Endothelial cell of umbilical vein (primary cell): ENCODE measurements at regions not wholly inside any gene's neighbourhood (a gene's known extent, or its start where the extent isn't known, plus 50 kb on each side); places are given as distances from the start of the nearest gene placed in this dataset.

Source experiments
- BruUV-seq: library from RNA; stranded (reverse); fragments of 400-500 nt; replicated peaks from 2 replicates; lab custom pipeline; 2021; lab: Mats Ljungman, UMichigan
- CTCF ChIA-PET: fragments of 300-600, 350-600 bp; sonication (Branson Sonifier 250); formaldehyde crosslinking; loops from one replicate; lab custom pipeline; 2021; ENCODE audit warnings: antibody characterized with exemption, inconsistent platforms; lab: Charles Lee
- POLR2A ChIA-PET: fragments of 300-600, 350-600 bp; sonication (Branson Sonifier 250); formaldehyde crosslinking; loops from one replicate; lab custom pipeline; 2021; ENCODE audit warnings: antibody characterized with exemption, inconsistent platforms; lab: Charles Lee
- DNase-seq: peaks from one replicate; pipeline ENCODE4 v3.0.0-alpha.2; 2011; ENCODE audit warnings: low read depth, low spot score
- FAIRE-seq: peaks from 2 replicates; lab custom pipeline; 2011; peaks lifted over from hg19 to GRCh38; lab: Jason Lieb, UNC
- H2AFZ ChIP-seq: 2 replicates; pipeline ENCODE4 v1.6.0; 2012; ENCODE audit warnings: low read depth, low read length, control low read depth, inconsistent platforms
- H3K27ac ChIP-seq: 2 replicates; pipeline ENCODE4 v1.5.1; 2011; ENCODE audit warnings: low read depth, mild to moderate bottlenecking, control low read depth, low read length, moderate library complexity; ENCODE audit not compliant: insufficient read depth
- H3K27me3 ChIP-seq, 2 experiments: 2 replicates each; pipeline versions ENCODE4 v1.6.0 to v1.6.1; 2011; ENCODE audit warnings: low read length in 2 of 2, mixed read lengths in 1 of 2; ENCODE audit not compliant: control insufficient read depth in 2 of 2, insufficient read depth in 2 of 2
- H3K36me3 ChIP-seq, 2 experiments: 2 replicates in 1 of 2; 3 replicates in 1 of 2; pipeline ENCODE4 v1.5.1; 2011; ENCODE audit warnings: low read length in 2 of 2, mild to moderate bottlenecking in 1 of 2, moderate library complexity in 1 of 2; ENCODE audit not compliant: control insufficient read depth in 2 of 2, insufficient read depth in 2 of 2; ENCODE audit errors: extremely low read depth in 1 of 2
- H3K4me1 ChIP-seq: 3 replicates; pipeline ENCODE4 v1.5.1; 2011; ENCODE audit warnings: mild to moderate bottlenecking, low read length; ENCODE audit not compliant: control insufficient read depth, insufficient read depth; ENCODE audit errors: extremely low read depth
- H3K4me2 ChIP-seq: 2 replicates; pipeline ENCODE4 v1.6.1; 2011; ENCODE audit warnings: low read length, control low read depth, mixed read lengths; ENCODE audit not compliant: insufficient read depth
- H3K4me3 ChIP-seq, 3 experiments: fragments of 200-600 bp in 1 of 3; sonication (generic), shearing (Covaris generic) in 1 of 3; replicated peaks in 1 of 3; 2 replicates each; pipeline ENCODE4 v1.5.1; 2011 to 2016; ENCODE audit warnings: control low read depth in 3 of 3, low read length in 3 of 3, mild to moderate bottlenecking in 2 of 3, inconsistent platforms in 1 of 3, low read depth in 1 of 3, moderate library complexity in 1 of 3; ENCODE audit not compliant: insufficient read depth in 1 of 3
- H3K79me2 ChIP-seq: 2 replicates; pipeline ENCODE4 v1.6.0; 2012; ENCODE audit warnings: low read length, inconsistent platforms; ENCODE audit not compliant: control insufficient read depth, insufficient read depth
- H3K9ac ChIP-seq: replicated peaks from 2 replicates; pipeline ENCODE3; 2011; ENCODE audit warnings: low read length, control low read depth; ENCODE audit not compliant: insufficient read depth; ENCODE audit errors: extremely low read depth
- H3K9me1 ChIP-seq: replicated peaks from 3 replicates; pipeline ENCODE4 v1.6.0; 2011; ENCODE audit warnings: mild to moderate bottlenecking, low read length; ENCODE audit not compliant: control insufficient read depth, insufficient read depth; ENCODE audit errors: extremely low read depth
- H3K9me3 ChIP-seq: replicated peaks from 2 replicates; pipeline ENCODE4 v1.5.1; 2012; ENCODE audit warnings: low read length, inconsistent platforms; ENCODE audit not compliant: control insufficient read depth, insufficient read depth
- H4K20me1 ChIP-seq: replicated peaks from 2 replicates; pipeline ENCODE3; 2011; ENCODE audit warnings: mild to moderate bottlenecking, low read length; ENCODE audit not compliant: control insufficient read depth, insufficient read depth; ENCODE audit errors: extremely low read depth
- EZH2 ChIP-seq: IDR thresholded peaks from 2 replicates; pipeline ENCODE4 v1.6.1; 2012; ENCODE audit warnings: borderline replicate concordance, low read depth, mild to moderate bottlenecking, moderate library complexity, low read length, inconsistent platforms; ENCODE audit not compliant: severe bottlenecking
- FOS ChIP-seq: IDR thresholded peaks from 2 replicates; pipeline ENCODE4 v1.6.1; 2011; ENCODE audit warnings: mild to moderate bottlenecking, low read length, moderate library complexity, borderline replicate concordance; ENCODE audit not compliant: insufficient read depth
- GATA2 ChIP-seq: IDR thresholded peaks from 2 replicates; pipeline ENCODE4 v1.7.0; 2011; ENCODE audit warnings: low read depth, mild to moderate bottlenecking, moderate library complexity, mixed read lengths, low read length; ENCODE audit not compliant: insufficient read length, insufficient read depth
- JUN ChIP-seq: IDR thresholded peaks from 2 replicates; pipeline ENCODE4 v1.6.1; 2011; ENCODE audit warnings: borderline replicate concordance, low read depth; ENCODE audit not compliant: insufficient read length, insufficient read depth
- MYC ChIP-seq: IDR thresholded peaks from one replicate; pipeline ENCODE4 v1.6.1; 2011; ENCODE audit warnings: mild to moderate bottlenecking, low read depth, low read length
- POLR2A ChIP-seq: IDR thresholded peaks from 2 replicates; pipeline ENCODE4 v1.6.1; 2012; ENCODE audit warnings: low read depth, mild to moderate bottlenecking, control low read depth, low read length
- POLR2AphosphoS5 ChIP-seq: IDR thresholded peaks from 2 replicates; pipeline ENCODE4 v1.6.1; 2012; ENCODE audit warnings: low read depth, mild to moderate bottlenecking, control low read depth, low read length, moderate library complexity; ENCODE audit not compliant: insufficient read depth
- dilution Hi-C: fragments of 300-500 bp; cut with MboI; formaldehyde crosslinking; loops from one replicate; pipeline ENCODE4 v1.15.0; 2019; ENCODE audit warnings: low sequenced_read_pairs; ENCODE audit not compliant: extremely low pct_ligation_motif_present
- intact Hi-C: fragments of 100-400 bp; cut with micrococcal nuclease; formaldehyde crosslinking; loops from one replicate; pipeline ENCODE4 v1.10.0; 2022
- TF ChIP-seq, protein P1 (sequence below), 2 donors: IDR thresholded peaks; 1 replicate in 1 of 2; 2 replicates in 1 of 2; pipeline ENCODE4 v1.5.1; 2011; ENCODE audit warnings: low read length in 2 of 2, mild to moderate bottlenecking in 2 of 2, moderate library complexity in 2 of 2, control low read depth in 1 of 2, inconsistent platforms in 1 of 2, low read depth in 1 of 2; ENCODE audit not compliant: insufficient read depth in 1 of 2; ENCODE audit errors: extremely low read depth in 1 of 2
- TF ChIP-seq, protein P2 (sequence below): IDR thresholded peaks from 2 replicates; pipeline ENCODE4 v1.6.1; 2011; ENCODE audit not compliant: insufficient read depth, insufficient read length

DNA sequence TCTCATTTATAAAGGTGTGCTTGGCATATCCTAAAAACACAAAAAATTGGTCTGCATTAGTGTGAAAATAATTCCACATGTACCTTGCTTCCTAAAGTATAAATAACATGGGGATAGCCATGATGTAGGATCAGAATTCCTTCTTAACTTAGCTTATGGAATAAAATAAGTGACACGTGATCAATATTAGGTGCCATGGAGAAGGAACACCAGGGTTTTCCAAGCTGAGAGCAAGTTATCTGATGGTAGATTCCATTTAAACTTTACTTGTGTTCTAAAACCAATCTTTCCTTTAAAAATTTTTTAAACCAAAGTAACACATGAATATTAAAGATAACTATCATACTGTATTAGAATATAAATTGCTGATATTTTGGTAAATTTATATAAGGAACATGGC lies 300.5 kb downstream of the ZPLD1 start:
- TF ChIP-seq, protein P1, sequence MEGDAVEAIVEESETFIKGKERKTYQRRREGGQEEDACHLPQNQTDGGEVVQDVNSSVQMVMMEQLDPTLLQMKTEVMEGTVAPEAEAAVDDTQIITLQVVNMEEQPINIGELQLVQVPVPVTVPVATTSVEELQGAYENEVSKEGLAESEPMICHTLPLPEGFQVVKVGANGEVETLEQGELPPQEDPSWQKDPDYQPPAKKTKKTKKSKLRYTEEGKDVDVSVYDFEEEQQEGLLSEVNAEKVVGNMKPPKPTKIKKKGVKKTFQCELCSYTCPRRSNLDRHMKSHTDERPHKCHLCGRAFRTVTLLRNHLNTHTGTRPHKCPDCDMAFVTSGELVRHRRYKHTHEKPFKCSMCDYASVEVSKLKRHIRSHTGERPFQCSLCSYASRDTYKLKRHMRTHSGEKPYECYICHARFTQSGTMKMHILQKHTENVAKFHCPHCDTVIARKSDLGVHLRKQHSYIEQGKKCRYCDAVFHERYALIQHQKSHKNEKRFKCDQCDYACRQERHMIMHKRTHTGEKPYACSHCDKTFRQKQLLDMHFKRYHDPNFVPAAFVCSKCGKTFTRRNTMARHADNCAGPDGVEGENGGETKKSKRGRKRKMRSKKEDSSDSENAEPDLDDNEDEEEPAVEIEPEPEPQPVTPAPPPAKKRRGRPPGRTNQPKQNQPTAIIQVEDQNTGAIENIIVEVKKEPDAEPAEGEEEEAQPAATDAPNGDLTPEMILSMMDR (IDR thresholded peaks at IDR 0.05; ENCODE audit: extremely low read depth in 1 of 2, insufficient read depth in 1 of 2, low read depth in 1 of 2, low read length in 2 of 2) = no peak
- TF ChIP-seq GATA2 (no peak), JUN (no peak), POLR2A (no peak), POLR2AphosphoS5 (no peak), EZH2 (no peak), FOS (no peak), MYC (no peak)
- TF ChIP-seq, protein P2, sequence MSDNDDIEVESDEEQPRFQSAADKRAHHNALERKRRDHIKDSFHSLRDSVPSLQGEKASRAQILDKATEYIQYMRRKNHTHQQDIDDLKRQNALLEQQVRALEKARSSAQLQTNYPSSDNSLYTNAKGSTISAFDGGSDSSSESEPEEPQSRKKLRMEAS = no peak
- POLR2A ChIA-PET = no interaction called here
- H4K20me1 ChIP-seq = no peaks in the 10 kb centered on the region
- intact Hi-C loops = no loop called here
- no peaks in the 10 kb centered on the region for H3K9me1 ChIP-seq
- no peak overlapping the region for H3K27ac ChIP-seq
- H3K36me3 ChIP-seq = no peaks in the 10 kb centered on the region
- DNase-seq (no peak), FAIRE-seq (no peak)
- no peaks in the 10 kb centered on the region for H3K4me1 ChIP-seq
- H3K4me2 ChIP-seq = no peak overlapping the region
- no peak overlapping the region for H2AFZ ChIP-seq
- no peaks in the 10 kb centered on the region for H3K27me3 ChIP-seq
- H3K9me3 ChIP-seq = no peaks in the 10 kb centered on the region
- no TSS peak for BruUV-seq
- H3K9ac ChIP-seq = no peak overlapping the region
- H3K79me2 ChIP-seq = no peaks in the 10 kb centered on the region
- CTCF ChIA-PET = no interaction called here
- H3K4me3 ChIP-seq = no peak overlapping the region
- dilution Hi-C loops = no loop called here
